ENCODE measurements at regions not wholly inside any gene's neighbourhood (a gene's known extent, or its start where the extent isn't known, plus 50 kb on each side); places are given as distances from the start of the nearest gene placed in this dataset.
"Not testable (repeated sequence)": the region's sequence is repeated elsewhere in the genome, so short reads cannot be mapped to it uniquely, and the experiment has no call there.

GRCh38 chr10:113498997-113499396 lies 53.9 kb upstream of the HABP2 start:
- no peak for DNase-seq

- DNase-seq = no peak
Measured at GRCh38 chr10:113499806-113500205, 53.0 kb upstream of the HABP2 start.

DNA sequence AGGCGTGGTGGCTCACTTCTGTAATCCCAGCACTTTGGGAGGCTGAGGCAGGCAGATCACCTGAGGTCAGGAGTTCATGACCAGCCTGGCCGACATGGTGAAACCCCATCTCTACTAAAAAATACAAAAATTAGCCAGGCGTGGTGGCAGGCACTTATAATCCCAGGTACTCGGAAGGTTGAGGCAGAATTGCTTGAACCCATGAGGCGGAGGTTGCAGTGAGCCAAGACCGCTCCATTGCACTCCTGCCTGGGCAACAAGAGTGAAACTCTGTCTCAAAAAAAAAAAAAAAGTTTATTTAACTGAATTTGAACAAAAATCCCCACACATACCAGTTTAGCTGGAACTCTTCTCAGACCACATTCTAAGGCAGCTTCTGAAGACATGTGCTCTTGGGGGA lies 51.8 kb upstream of the HABP2 start:
- DNase-seq = not testable (repeated sequence)

All from fibroblast of upper back skin (primary cell).